Ascending aorta (tissue), 2 donors: ENCODE measurements at regions not wholly inside any gene's neighbourhood (a gene's known extent, or its start where the extent isn't known, plus 50 kb on each side); places are given as distances from the start of the nearest gene placed in this dataset.

Experiments
- DNase-seq, 2 donors: peaks; one replicate each; pipeline ENCODE4 v3.0.0-alpha.2; 2019; ENCODE audit warnings: low spot score in 2 of 2
- H3K27ac ChIP-seq, 2 donors: fragments of 200-600 bp; sonication (generic); one replicate each; pipeline ENCODE4 v1.5.1; 2016 to 2017; ENCODE audit warnings: mild to moderate bottlenecking in 1 of 2
- H3K27me3 ChIP-seq: fragments of 200-600 bp; sonication (generic); one replicate; pipeline ENCODE4 v1.5.1; 2017
- H3K36me3 ChIP-seq, 2 donors: fragments of 200-600 bp; sonication (generic); one replicate each; pipeline ENCODE4 v1.5.1; 2016
- H3K4me1 ChIP-seq, 2 donors: fragments of 200-600 bp; sonication (generic); one replicate each; pipeline ENCODE4 v1.5.1; 2016 to 2017; ENCODE audit warnings: mild to moderate bottlenecking in 1 of 2
- H3K4me3 ChIP-seq, 2 donors: fragments of 200-600 bp; sonication (generic); one replicate each; pipeline ENCODE4 v1.5.1; 2016 to 2017; ENCODE audit warnings: mild to moderate bottlenecking in 1 of 2
- H3K9me3 ChIP-seq, 2 donors: fragments of 200-600 bp; sonication (generic); one replicate each; pipeline ENCODE4 v1.5.1; 2016
- intact Hi-C: fragments of 100-400 bp; cut with DNase I; formaldehyde crosslinking; loops from one replicate; pipeline ENCODE4 v1.15.1; 2023
- TF ChIP-seq, protein P1 (sequence below), 3 experiments: fragments of 200-600 bp in 2 of 3; fragments of 450-650 bp in 1 of 3; sonication (generic) in 2 of 3; IDR thresholded peaks; one replicate each; pipeline ENCODE4 v1.5.1; 2016 to 2019; ENCODE audit warnings: antibody characterized with exemption in 3 of 3, mild to moderate bottlenecking in 1 of 3, moderate library complexity in 1 of 3

DNA sequence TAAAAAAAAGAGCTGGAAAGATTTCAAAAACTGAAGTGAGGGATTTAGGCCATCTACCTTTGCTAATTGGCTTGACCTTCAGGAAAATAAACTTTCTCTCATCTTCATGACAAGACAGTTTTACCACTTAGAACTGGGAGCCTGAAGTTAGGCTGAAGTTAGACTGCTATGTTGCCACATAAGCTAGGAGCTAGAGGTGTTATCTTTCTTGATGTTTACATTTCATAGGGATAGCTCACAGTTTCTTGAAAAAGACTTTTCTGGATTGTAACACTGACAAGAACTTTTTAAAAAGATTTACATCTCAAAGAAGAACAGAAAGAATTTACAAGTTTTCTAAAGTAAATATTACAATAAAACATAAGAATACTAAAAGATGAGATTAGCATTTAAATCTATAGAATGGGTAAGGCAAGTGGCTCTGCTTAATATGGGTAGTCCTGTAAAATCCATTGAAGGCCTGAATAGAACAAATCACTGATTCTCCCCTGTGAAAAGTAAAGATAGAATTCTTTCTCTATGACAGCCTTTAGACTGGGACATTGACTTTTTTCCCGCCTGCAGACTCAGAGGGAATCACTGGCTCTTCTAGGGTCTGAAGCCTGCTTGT lies 1665.4 kb upstream of the CDH9 start:
- Histone ChIP-seq H3K4me3 (no peak overlapping the region), H3K4me1 (no peaks in the 10 kb centered on the region), H3K27ac (no peak overlapping the region), H3K27me3 (no peaks in the 10 kb centered on the region), H3K9me3 (no peaks in the 10 kb centered on the region), H3K36me3 (no peaks in the 10 kb centered on the region)
- intact Hi-C loops = no loop called here
- TF ChIP-seq, protein P1, sequence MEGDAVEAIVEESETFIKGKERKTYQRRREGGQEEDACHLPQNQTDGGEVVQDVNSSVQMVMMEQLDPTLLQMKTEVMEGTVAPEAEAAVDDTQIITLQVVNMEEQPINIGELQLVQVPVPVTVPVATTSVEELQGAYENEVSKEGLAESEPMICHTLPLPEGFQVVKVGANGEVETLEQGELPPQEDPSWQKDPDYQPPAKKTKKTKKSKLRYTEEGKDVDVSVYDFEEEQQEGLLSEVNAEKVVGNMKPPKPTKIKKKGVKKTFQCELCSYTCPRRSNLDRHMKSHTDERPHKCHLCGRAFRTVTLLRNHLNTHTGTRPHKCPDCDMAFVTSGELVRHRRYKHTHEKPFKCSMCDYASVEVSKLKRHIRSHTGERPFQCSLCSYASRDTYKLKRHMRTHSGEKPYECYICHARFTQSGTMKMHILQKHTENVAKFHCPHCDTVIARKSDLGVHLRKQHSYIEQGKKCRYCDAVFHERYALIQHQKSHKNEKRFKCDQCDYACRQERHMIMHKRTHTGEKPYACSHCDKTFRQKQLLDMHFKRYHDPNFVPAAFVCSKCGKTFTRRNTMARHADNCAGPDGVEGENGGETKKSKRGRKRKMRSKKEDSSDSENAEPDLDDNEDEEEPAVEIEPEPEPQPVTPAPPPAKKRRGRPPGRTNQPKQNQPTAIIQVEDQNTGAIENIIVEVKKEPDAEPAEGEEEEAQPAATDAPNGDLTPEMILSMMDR (IDR thresholded peaks at IDR 0.05) = no peak
- no peak for DNase-seq

DNA sequence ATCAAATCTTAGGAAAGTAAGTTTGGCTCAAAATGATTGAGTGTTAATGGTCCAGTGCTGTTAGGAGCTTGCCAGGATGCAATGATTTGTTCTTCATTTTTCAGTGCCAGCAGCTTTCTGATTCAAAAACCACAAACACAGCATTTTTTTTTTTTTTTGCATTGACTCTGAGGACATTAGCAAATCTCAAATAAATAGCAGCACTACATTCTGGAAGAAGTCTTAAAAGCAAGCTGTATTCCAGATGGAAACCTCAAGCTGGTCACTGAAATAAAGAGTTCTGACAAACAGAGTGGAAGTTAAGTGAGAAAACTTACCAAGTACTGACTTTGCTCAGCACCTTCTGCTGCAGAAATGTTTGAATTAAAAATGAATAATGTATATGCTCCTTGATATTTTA lies 1653.1 kb upstream of the CDH9 start:
- no peak for DNase-seq
- TF ChIP-seq, protein P1 (IDR thresholded peaks at IDR 0.05) = no peak
- Histone ChIP-seq H3K27me3 (no peaks in the 10 kb centered on the region), H3K4me1 (no peaks in the 10 kb centered on the region), H3K4me3 (no peak overlapping the region), H3K36me3 (no peaks in the 10 kb centered on the region), H3K27ac (no peak overlapping the region), H3K9me3 (no peaks in the 10 kb centered on the region)
- intact Hi-C loops = no loop called here

DNA sequence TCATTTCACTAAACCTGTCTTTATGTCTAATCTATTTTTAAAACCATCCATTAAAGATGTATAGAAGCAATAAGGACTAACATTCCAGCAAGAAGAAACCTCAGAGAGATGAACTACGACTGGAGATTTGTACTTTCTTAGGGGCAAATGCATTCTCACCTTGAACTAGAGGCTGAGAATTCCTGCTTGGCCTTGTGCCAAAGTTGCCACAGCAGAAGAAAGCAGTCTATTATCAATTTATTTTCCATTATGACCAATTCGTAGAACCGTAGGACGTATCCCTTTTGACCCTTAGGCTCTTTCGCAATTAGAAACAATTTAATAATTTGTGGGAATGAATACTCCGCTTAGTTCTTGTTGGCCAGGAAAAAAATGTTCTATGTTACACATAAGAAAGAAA lies 1647.4 kb upstream of the CDH9 start:
- no peaks in the 10 kb centered on the region for H3K36me3 ChIP-seq
- no peak overlapping the region for H3K4me3 ChIP-seq
- no peaks in the 10 kb centered on the region for H3K9me3 ChIP-seq
- TF ChIP-seq, protein P1 (IDR thresholded peaks at IDR 0.05) = no peak
- H3K4me1 ChIP-seq = no peaks in the 10 kb centered on the region
- no peak overlapping the region for H3K27ac ChIP-seq
- no peak for DNase-seq
- intact Hi-C loops = no loop called here
- H3K27me3 ChIP-seq = no peaks in the 10 kb centered on the region

DNA sequence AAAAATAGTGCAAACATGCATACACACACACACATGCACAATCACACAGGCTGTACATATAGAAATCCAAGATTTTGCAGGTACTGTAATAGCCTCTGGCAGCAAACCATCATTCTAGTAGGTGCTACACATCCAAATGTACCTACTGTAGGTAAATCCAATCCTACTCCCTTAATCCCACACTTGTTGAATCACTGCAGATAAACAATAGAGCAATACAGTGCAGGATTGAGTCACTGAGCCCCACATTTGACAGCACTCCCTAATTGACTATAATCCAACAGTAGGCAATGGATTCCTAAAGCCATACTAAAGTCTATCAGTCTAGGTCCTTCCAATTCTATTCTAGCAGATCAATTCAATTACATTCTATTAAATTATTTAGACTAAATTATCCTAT lies 1640.5 kb upstream of the CDH9 start:
- intact Hi-C loops = no loop called here

DNA sequence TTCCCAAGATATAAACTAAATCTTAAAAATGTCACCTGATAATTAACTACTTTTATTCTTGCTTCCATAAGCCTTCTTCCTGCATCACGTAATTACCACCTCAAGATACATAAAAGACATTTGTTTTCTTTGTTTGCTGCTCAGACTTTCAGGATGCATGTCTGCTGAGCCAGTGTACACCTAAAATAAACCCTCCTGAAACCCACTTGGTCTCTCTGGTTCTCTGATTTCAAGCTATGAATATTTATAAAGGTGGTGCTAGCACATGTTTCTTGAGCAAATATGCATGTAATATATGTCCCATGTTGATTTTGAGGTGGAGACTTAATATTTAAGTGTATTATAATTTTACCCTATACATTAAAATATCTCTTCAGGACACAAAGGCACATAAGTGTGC lies 1627.7 kb upstream of the CDH9 start:
- H3K27me3 ChIP-seq = no peaks in the 10 kb centered on the region
- intact Hi-C loops = no loop called here
- no peaks in the 10 kb centered on the region for H3K9me3 ChIP-seq
- no peaks in the 10 kb centered on the region for H3K36me3 ChIP-seq
- no peak overlapping the region for H3K4me3 ChIP-seq
- no peaks in the 10 kb centered on the region for H3K4me1 ChIP-seq
- DNase-seq = no peak
- TF ChIP-seq, protein P1 (IDR thresholded peaks at IDR 0.05) = no peak
- no peak overlapping the region for H3K27ac ChIP-seq

More for the DNA sequence above, 1640.5 kb upstream of the CDH9 start:
- H3K9me3 ChIP-seq = no peaks in the 10 kb centered on the region
- H3K27me3 ChIP-seq = no peaks in the 10 kb centered on the region
- DNase-seq = no peak
- no peak overlapping the region for H3K27ac ChIP-seq
- H3K36me3 ChIP-seq = no peaks in the 10 kb centered on the region
- TF ChIP-seq, protein P1 (IDR thresholded peaks at IDR 0.05) = no peak
- H3K4me3 ChIP-seq = no peak overlapping the region
- H3K4me1 ChIP-seq = no peaks in the 10 kb centered on the region

DNA sequence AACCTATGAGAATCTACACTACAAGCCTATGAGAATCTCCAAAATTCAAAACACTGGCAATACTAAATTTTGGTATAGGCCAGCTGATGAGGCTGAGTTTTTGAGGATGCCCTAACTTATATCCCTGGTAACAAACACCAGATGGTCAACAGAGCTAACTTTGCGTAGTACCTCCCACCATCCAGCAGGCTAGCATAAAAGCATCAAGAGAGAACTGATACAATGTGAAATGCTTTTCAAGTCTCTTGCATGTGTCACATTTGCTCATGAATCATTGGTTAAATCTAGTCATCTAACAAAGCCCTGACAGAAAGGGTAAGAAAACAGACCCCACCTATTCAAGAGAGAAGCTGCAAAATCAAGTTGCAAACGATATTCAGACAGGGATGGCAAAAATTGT lies 1609.7 kb upstream of the CDH9 start:
- H3K9me3 ChIP-seq = no peaks in the 10 kb centered on the region
- TF ChIP-seq, protein P1 (IDR thresholded peaks at IDR 0.05) = no peak

More for the DNA sequence above, 1609.7 kb upstream of the CDH9 start:
- Histone ChIP-seq H3K4me1 (no peaks in the 10 kb centered on the region), H3K27me3 (no peaks in the 10 kb centered on the region), H3K4me3 (no peak overlapping the region), H3K36me3 (no peaks in the 10 kb centered on the region), H3K27ac (no peak overlapping the region)
- DNase-seq = no peak
- intact Hi-C loops = no loop called here
